ENCODE measurements at regions not wholly inside any gene's neighbourhood (a gene's known extent, or its start where the extent isn't known, plus 50 kb on each side); places are given as distances from the start of the nearest gene placed in this dataset.

DNA sequence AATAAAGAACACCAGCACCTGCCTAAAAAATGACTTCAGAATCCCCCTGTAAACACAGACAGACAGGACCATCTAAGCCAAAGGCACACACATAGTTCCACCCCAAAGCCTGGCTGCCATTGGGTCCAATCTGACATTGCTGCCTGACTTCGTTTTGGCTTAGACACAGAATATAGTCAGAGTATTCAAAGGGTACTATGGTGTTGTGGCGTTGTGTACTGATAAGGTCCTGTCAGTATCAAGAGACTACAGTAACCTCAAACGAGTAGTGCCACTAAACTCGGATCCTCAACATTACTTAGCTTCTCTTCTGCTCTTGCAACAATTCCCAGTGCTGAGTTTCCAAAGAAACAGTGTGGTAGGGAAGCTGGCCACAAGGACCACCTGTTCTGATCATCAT, 169.3 kb upstream of the NR5A2 start:
- H3K27me3 ChIP-seq = no peaks in the 10 kb centered on the region
- no peak overlapping the region for H3K27ac ChIP-seq
- no peaks in the 10 kb centered on the region for H3K36me3 ChIP-seq
- no peaks in the 10 kb centered on the region for H3K9me3 ChIP-seq
- no peak for TF ChIP-seq POLR2A (IDR thresholded peaks at IDR 0.05)
- TF ChIP-seq, protein P1, sequence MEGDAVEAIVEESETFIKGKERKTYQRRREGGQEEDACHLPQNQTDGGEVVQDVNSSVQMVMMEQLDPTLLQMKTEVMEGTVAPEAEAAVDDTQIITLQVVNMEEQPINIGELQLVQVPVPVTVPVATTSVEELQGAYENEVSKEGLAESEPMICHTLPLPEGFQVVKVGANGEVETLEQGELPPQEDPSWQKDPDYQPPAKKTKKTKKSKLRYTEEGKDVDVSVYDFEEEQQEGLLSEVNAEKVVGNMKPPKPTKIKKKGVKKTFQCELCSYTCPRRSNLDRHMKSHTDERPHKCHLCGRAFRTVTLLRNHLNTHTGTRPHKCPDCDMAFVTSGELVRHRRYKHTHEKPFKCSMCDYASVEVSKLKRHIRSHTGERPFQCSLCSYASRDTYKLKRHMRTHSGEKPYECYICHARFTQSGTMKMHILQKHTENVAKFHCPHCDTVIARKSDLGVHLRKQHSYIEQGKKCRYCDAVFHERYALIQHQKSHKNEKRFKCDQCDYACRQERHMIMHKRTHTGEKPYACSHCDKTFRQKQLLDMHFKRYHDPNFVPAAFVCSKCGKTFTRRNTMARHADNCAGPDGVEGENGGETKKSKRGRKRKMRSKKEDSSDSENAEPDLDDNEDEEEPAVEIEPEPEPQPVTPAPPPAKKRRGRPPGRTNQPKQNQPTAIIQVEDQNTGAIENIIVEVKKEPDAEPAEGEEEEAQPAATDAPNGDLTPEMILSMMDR (IDR thresholded peaks at IDR 0.05) = no peak
- DNase-seq = no peak
- no peak overlapping the region for H3K4me3 ChIP-seq
- H3K4me1 ChIP-seq = no peaks in the 10 kb centered on the region

DNA sequence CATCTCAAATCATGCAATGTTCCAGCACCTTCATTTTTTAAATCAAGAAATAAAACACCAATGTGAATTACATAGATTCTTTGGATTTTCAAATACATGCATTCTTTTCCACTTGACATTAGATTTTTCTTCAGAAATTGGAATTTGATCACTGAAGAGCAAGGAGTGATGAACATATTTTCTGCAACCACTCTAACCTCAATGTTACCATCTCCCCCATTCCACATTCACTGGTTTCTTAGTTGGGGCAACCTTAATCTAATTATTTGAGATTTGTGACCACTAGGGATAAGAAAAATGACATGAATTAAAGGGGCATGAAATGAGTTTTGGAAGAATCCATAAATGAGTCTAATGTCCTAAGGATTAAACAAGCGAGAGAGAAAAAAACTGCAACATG, 168.7 kb upstream of the NR5A2 start:
- Histone ChIP-seq H3K4me1 (no peaks in the 10 kb centered on the region), H3K9me3 (no peaks in the 10 kb centered on the region), H3K4me3 (no peak overlapping the region), H3K27ac (no peak overlapping the region), H3K36me3 (no peaks in the 10 kb centered on the region), H3K27me3 (no peaks in the 10 kb centered on the region)
- no peak for DNase-seq
- TF ChIP-seq POLR2A (IDR thresholded peaks at IDR 0.05) = no peak
- TF ChIP-seq, protein P1 (IDR thresholded peaks at IDR 0.05) = no peak

DNA sequence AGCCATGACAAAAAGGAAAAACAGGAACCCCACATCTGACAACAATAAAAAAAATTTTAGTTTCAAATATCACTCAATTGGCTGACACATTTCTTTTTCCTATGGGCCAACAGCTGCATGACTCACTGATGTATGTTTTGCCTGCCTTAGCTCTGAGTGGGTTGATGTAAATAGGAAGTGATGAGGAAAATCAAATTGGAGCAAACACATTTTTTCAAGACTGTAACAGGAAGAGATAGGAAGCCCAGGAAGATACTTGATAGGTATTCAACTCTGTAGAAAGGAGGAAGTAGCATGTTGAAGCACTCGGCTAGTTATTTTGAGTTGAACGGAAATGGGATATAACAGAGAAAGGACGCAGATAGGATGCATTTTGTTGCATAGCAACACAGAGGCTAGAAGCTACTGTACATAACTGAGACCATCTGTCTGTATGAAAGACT, 168.0 kb upstream of the NR5A2 start:
- DNase-seq = no peak
- no peak for TF ChIP-seq POLR2A (IDR thresholded peaks at IDR 0.05)
- TF ChIP-seq, protein P1 (IDR thresholded peaks at IDR 0.05) = no peak
- no peaks in the 10 kb centered on the region for H3K36me3 ChIP-seq
- no peak overlapping the region for H3K4me3 ChIP-seq
- no peaks in the 10 kb centered on the region for H3K9me3 ChIP-seq
- no peak overlapping the region for H3K27ac ChIP-seq
- no peaks in the 10 kb centered on the region for H3K27me3 ChIP-seq
- no peaks in the 10 kb centered on the region for H3K4me1 ChIP-seq

DNA sequence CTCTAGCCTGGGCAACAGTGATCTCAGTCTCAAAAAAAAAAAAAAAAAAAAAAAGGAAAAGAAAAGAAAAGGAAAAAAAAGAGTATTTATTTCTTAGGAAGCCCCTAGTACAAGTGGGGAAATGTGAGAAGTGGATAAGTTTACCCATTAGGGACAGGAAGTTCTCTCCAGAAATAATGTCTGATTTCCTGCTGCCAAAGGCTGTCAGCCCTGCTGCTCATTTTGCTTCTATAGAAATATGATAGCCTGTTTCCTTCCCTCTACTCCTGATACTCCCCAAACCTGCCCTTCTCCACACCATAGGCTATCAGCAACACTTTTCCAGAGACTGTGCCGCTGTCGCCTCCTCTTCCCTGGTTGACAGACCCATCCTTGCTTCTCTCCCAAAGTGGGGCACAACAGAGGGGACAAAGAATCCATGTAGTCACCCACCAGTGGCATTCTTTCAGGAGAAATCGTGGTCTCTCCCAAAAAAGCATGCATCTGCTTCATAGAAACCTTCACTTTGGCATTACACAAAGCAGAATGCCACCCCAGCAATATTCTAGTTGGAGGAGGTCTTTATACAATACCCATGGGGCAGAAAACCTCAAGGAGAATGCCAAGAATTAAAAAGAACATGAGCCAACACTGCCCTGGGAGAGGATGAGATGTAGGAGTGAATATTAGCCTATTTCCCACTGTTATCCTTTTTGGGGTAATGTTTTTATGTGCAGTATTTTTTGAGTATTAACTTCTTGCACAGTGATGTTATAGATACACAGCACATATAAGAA, 166.3 kb upstream of the NR5A2 start:
- no peak overlapping the region for H3K4me3 ChIP-seq
- no peak overlapping the region for H3K27ac ChIP-seq
- no peak for DNase-seq
- H3K36me3 ChIP-seq = no peaks in the 10 kb centered on the region
- TF ChIP-seq, protein P1 (IDR thresholded peaks at IDR 0.05) = no peak
- TF ChIP-seq POLR2A (IDR thresholded peaks at IDR 0.05) = no peak
- H3K9me3 ChIP-seq = no peaks in the 10 kb centered on the region
- H3K27me3 ChIP-seq = no peaks in the 10 kb centered on the region
- H3K4me1 ChIP-seq = no peaks in the 10 kb centered on the region

DNA sequence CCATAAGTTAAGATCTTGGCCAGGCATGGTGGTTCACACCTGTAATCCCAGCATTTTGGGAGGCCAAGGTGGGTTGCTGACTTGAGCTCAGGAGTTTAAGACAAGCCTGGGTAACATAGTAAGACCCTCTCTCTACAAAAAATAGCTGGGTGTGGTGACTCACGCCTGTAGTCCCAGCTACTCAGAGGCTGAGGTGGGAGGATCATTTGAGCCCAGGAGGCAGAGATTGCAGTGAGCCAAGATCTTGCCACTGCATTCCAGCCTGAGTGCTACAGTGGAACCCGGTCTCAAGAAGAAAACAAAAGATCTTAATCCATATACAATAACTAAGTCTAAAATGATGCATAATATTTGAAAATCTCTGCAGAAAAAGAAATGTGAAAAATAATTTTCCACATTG, 165.5 kb upstream of the NR5A2 start:
- H3K4me1 ChIP-seq = no peaks in the 10 kb centered on the region
- H3K27ac ChIP-seq = no peak overlapping the region
- TF ChIP-seq, protein P1 (IDR thresholded peaks at IDR 0.05) = no peak
- TF ChIP-seq POLR2A (IDR thresholded peaks at IDR 0.05) = no peak
- H3K27me3 ChIP-seq = no peaks in the 10 kb centered on the region
- no peak overlapping the region for H3K4me3 ChIP-seq
- no peak for DNase-seq
- no peaks in the 10 kb centered on the region for H3K9me3 ChIP-seq
- no peaks in the 10 kb centered on the region for H3K36me3 ChIP-seq

All from Peyer's patch (tissue), 4 donors.